Suprapubic skin (tissue), 4 donors: ENCODE measurements at regions not wholly inside any gene's neighbourhood (a gene's known extent, or its start where the extent isn't known, plus 50 kb on each side); places are given as distances from the start of the nearest gene placed in this dataset.

ENCODE experiments used
- EP300 ChIP-seq: sonication (generic); formaldehyde crosslinking; IDR thresholded peaks from one replicate; pipeline ENCODE4 v1.6.1; 2017; ENCODE audit warnings: antibody characterized with exemption
- POLR2A ChIP-seq, 2 donors: fragments of 450-650 bp; IDR thresholded peaks; one replicate each; pipeline ENCODE4 v1.6.1; 2017; ENCODE audit warnings: antibody characterized with exemption in 2 of 2, mild to moderate bottlenecking in 2 of 2, moderate library complexity in 2 of 2
- POLR2AphosphoS5 ChIP-seq, 3 donors: sonication (generic); formaldehyde crosslinking; IDR thresholded peaks; one replicate each; pipeline ENCODE4 v1.6.1; 2017; ENCODE audit warnings: antibody characterized with exemption in 3 of 3
- TF ChIP-seq, protein P1 (sequence below), 2 donors: fragments of 200-600 bp in 1 of 2; fragments of 450-650 bp in 1 of 2; sonication (generic) in 1 of 2; IDR thresholded peaks; one replicate each; pipeline ENCODE4 v1.5.1; 2016 to 2019; ENCODE audit warnings: antibody characterized with exemption in 2 of 2, mild to moderate bottlenecking in 1 of 2, moderate library complexity in 1 of 2

DNA sequence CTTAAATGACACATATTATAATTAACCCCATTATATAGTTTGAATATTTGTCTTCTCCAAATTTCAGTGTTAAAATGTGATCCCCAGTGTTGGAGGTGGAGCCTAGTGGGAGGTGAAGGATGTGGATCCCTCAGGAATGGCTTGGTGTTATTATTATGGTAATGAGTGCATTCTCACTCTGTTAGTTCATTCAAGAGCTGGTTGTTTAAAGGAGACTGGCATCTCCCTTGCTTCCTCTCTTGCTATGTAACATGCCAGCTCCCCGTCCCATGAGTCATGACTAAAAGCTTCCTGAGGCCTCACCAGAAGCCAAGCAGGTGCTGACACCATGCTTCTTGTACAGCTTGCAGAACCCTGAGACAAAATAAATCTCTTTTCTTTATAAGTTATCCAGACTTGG is 1612.7 kb downstream of the AMY1C start:
- TF ChIP-seq, protein P1, sequence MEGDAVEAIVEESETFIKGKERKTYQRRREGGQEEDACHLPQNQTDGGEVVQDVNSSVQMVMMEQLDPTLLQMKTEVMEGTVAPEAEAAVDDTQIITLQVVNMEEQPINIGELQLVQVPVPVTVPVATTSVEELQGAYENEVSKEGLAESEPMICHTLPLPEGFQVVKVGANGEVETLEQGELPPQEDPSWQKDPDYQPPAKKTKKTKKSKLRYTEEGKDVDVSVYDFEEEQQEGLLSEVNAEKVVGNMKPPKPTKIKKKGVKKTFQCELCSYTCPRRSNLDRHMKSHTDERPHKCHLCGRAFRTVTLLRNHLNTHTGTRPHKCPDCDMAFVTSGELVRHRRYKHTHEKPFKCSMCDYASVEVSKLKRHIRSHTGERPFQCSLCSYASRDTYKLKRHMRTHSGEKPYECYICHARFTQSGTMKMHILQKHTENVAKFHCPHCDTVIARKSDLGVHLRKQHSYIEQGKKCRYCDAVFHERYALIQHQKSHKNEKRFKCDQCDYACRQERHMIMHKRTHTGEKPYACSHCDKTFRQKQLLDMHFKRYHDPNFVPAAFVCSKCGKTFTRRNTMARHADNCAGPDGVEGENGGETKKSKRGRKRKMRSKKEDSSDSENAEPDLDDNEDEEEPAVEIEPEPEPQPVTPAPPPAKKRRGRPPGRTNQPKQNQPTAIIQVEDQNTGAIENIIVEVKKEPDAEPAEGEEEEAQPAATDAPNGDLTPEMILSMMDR (IDR thresholded peaks at IDR 0.05): no peak
- TF ChIP-seq POLR2A (IDR thresholded peaks at IDR 0.05) (no peak), POLR2AphosphoS5 (IDR thresholded peaks at IDR 0.05) (no peak), EP300 (no peak)
